ENCODE measurements at regions not wholly inside any gene's neighbourhood (a gene's known extent, or its start where the extent isn't known, plus 50 kb on each side); places are given as distances from the start of the nearest gene placed in this dataset.
"Not testable (repeated sequence)": the region's sequence is repeated elsewhere in the genome, so short reads cannot be mapped to it uniquely, and the experiment has no call there.

GRCh38 chrX:113920661-113921060, 663.2 kb upstream of the HTR2C start:
- DNase-seq (ENCODE audit: low read depth, low spot score) = no peak

- no peak for DNase-seq (ENCODE audit: low read depth, low spot score)
Observed at GRCh38 chrX:113919387-113919786, 664.5 kb upstream of the HTR2C start.

- no peak for DNase-seq (ENCODE audit: low read depth, low spot score)
Observed at GRCh38 chrX:113906168-113906567, 677.7 kb upstream of the HTR2C start.

- DNase-seq (ENCODE audit: low read depth, low spot score) = no peak
Observed at GRCh38 chrX:113892891-113893290, 691.0 kb upstream of the HTR2C start.

GRCh38 chrX:113892401-113892800, 691.5 kb upstream of the HTR2C start:
- DNase-seq (ENCODE audit: low read depth, low spot score) = no peak

- no peak for DNase-seq (ENCODE audit: low read depth, low spot score)
Observed at GRCh38 chrX:113873056-113873455, 710.8 kb upstream of the HTR2C start.

- DNase-seq (ENCODE audit: low read depth, low spot score) = no peak
Observed at GRCh38 chrX:113868711-113869110, 715.2 kb upstream of the HTR2C start.

GRCh38 chrX:113868177-113868576, 715.7 kb upstream of the HTR2C start:
- DNase-seq (ENCODE audit: low read depth, low spot score) = peak; percentile 46

- DNase-seq (ENCODE audit: low read depth, low spot score) = no peak
Observed at GRCh38 chrX:113849408-113849807, 734.5 kb upstream of the HTR2C start.

GRCh38 chrX:113833096-113834055, 750.5 kb upstream of the HTR2C start:
- no peak for DNase-seq (ENCODE audit: low read depth, low spot score)

GRCh38 chrX:113828470-113828869, 755.4 kb upstream of the HTR2C start:
- DNase-seq (ENCODE audit: low read depth, low spot score) = no peak

- no peak for DNase-seq (ENCODE audit: low read depth, low spot score)
Observed at GRCh38 chrX:113818346-113818745, 765.5 kb upstream of the HTR2C start.

GRCh38 chrX:113804819-113805218, 779.1 kb upstream of the HTR2C start:
- DNase-seq (ENCODE audit: low read depth, low spot score) = no peak

GRCh38 chrX:113804291-113804690, 779.6 kb upstream of the HTR2C start:
- DNase-seq (ENCODE audit: low read depth, low spot score) = no peak

GRCh38 chrX:113802837-113803236, 781.0 kb upstream of the HTR2C start:
- no peak for DNase-seq (ENCODE audit: low read depth, low spot score)

- no peak for DNase-seq (ENCODE audit: low read depth, low spot score)
Observed at GRCh38 chrX:113800955-113801354, 782.9 kb upstream of the HTR2C start.

GRCh38 chrX:113793563-113793962, 790.3 kb upstream of the HTR2C start:
- DNase-seq (ENCODE audit: low read depth, low spot score) = no peak

- DNase-seq (ENCODE audit: low read depth, low spot score) = no peak
Observed at GRCh38 chrX:113790987-113791386, 792.9 kb upstream of the HTR2C start.

GRCh38 chrX:113784754-113785153, 799.1 kb upstream of the HTR2C start:
- DNase-seq (ENCODE audit: low read depth, low spot score) = not testable (repeated sequence)

GRCh38 chrX:113770806-113771205, 813.1 kb upstream of the HTR2C start:
- DNase-seq (ENCODE audit: low read depth, low spot score) = no peak

- DNase-seq (ENCODE audit: low read depth, low spot score) = no peak
Observed at GRCh38 chrX:113770071-113770470, 813.8 kb upstream of the HTR2C start.

- DNase-seq (ENCODE audit: low read depth, low spot score) = no peak
Observed at GRCh38 chrX:113759422-113759821, 824.5 kb upstream of the HTR2C start.

- DNase-seq (ENCODE audit: low read depth, low spot score) = no peak
Observed at GRCh38 chrX:113747274-113747973, 836.5 kb upstream of the HTR2C start.

Data from ELF-1 (cell line).